T-cell (primary cell): ENCODE measurements at regions not wholly inside any gene's neighbourhood (a gene's known extent, or its start where the extent isn't known, plus 50 kb on each side); places are given as distances from the start of the nearest gene placed in this dataset.
"Not testable (repeated sequence)": the region's sequence is repeated elsewhere in the genome, so short reads cannot be mapped to it uniquely, and the experiment has no call there.

Source experiments
- ATAC-seq, 4 experiments: fragments of 200-7000 bp in 3 of 4; fragments of 150-1000 bp in 1 of 4; cut with Tn5 transposase; replicated peaks in 1 of 4; 1 replicate in 3 of 4; 2 replicates in 1 of 4; pipeline ENCODE4 v1.10.0; 2021; ENCODE audit warnings: moderate library complexity in 3 of 4, mild to moderate bottlenecking in 2 of 4, moderate number of reproducible peaks in 1 of 4
- CTCF ChIA-PET, 2 donors: fragments of 300-600 bp; sonication (Branson Sonifier 250); formaldehyde crosslinking; loops; one replicate each; lab custom pipeline; 2022; ENCODE audit warnings: antibody characterized with exemption in 2 of 2; lab: Charles Lee
- POLR2A ChIA-PET, 2 donors: fragments of 300-600 bp; sonication (Branson Sonifier 250); formaldehyde crosslinking; loops; one replicate each; lab custom pipeline; 2022; ENCODE audit warnings: antibody characterized with exemption in 2 of 2; lab: Charles Lee
- DNase-seq, 35 experiments: peaks; one replicate each; pipeline versions ENCODE4 v3.0.0 to v3.0.0-alpha.2; 2013 to 2023
- H3K27ac ChIP-seq: one replicate; pipeline ENCODE4 v1.5.1; 2013; ENCODE audit warnings: low read length
- H3K27me3 ChIP-seq, 2 experiments: replicated peaks in 1 of 2; 1 replicate in 1 of 2; 2 replicates in 1 of 2; pipeline versions ENCODE4 v1.6.1 to v1.7.0; 2013; ENCODE audit warnings: low read length in 1 of 2, mixed read lengths in 1 of 2; ENCODE audit not compliant: control insufficient read depth in 2 of 2, insufficient read depth in 2 of 2; ENCODE audit errors: extremely low read depth in 1 of 2
- H3K36me3 ChIP-seq, 2 donors: 1 replicate in 1 of 2; 2 replicates in 1 of 2; pipeline versions ENCODE4 v1.6.1 to v1.7.0; 2013; ENCODE audit warnings: low read length in 1 of 2; ENCODE audit not compliant: control insufficient read depth in 2 of 2, insufficient read depth in 1 of 2; ENCODE audit errors: extremely low read depth in 1 of 2
- H3K4me1 ChIP-seq, 2 experiments: 1 replicate in 1 of 2; 2 replicates in 1 of 2; pipeline versions ENCODE4 v1.6.1 to v1.7.0; 2013; ENCODE audit warnings: low read length in 2 of 2, mixed read lengths in 1 of 2; ENCODE audit not compliant: insufficient read depth in 2 of 2, control insufficient read depth in 1 of 2; ENCODE audit errors: extremely low read depth in 1 of 2
- H3K4me3 ChIP-seq, 2 donors: 1 replicate in 1 of 2; 2 replicates in 1 of 2; pipeline versions ENCODE4 v1.5.1 to v1.7.0; 2013; ENCODE audit warnings: mild to moderate bottlenecking in 2 of 2, low read length in 1 of 2, moderate library complexity in 1 of 2; ENCODE audit not compliant: control insufficient read depth in 1 of 2; ENCODE audit errors: extremely low read depth in 1 of 2
- H3K9me3 ChIP-seq: 2 replicates; pipeline ENCODE4 v1.7.0; 2013
- H3K27ac Mint-ChIP-seq, 2 donors: one replicate each; pipeline ENCODE4 v1.8.0; 2020 to 2021; ENCODE audit warnings: mild to moderate bottlenecking in 2 of 2, mixed read lengths in 2 of 2
- H3K27me3 Mint-ChIP-seq, 2 donors: one replicate each; pipeline ENCODE4 v1.8.0; 2021 to 2022; ENCODE audit warnings: mixed read lengths in 2 of 2
- H3K36me3 Mint-ChIP-seq: one replicate; pipeline ENCODE4 v1.8.0; 2021; ENCODE audit warnings: mixed read lengths
- H3K4me1 Mint-ChIP-seq, 3 donors: one replicate each; pipeline ENCODE4 v1.8.0; 2020 to 2022; ENCODE audit warnings: mixed read lengths in 3 of 3, mild to moderate bottlenecking in 1 of 3
- H3K4me3 Mint-ChIP-seq, 3 donors: one replicate each; pipeline ENCODE4 v1.8.0; 2020 to 2022; ENCODE audit warnings: mild to moderate bottlenecking in 3 of 3, mixed read lengths in 3 of 3, moderate library complexity in 3 of 3
- H3K9me3 Mint-ChIP-seq, 3 donors: one replicate each; pipeline ENCODE4 v1.8.0; 2020 to 2022; ENCODE audit warnings: mixed read lengths in 3 of 3
- WGBS: methylation state at CpG from one replicate; pipeline ENCODE4 v1.1.5; 2013; ENCODE audit warnings: missing lambda C conversion rate; ENCODE audit not compliant: insufficient coverage; 5-methylcytosine and 5-hydroxymethylcytosine counted together

DNA sequence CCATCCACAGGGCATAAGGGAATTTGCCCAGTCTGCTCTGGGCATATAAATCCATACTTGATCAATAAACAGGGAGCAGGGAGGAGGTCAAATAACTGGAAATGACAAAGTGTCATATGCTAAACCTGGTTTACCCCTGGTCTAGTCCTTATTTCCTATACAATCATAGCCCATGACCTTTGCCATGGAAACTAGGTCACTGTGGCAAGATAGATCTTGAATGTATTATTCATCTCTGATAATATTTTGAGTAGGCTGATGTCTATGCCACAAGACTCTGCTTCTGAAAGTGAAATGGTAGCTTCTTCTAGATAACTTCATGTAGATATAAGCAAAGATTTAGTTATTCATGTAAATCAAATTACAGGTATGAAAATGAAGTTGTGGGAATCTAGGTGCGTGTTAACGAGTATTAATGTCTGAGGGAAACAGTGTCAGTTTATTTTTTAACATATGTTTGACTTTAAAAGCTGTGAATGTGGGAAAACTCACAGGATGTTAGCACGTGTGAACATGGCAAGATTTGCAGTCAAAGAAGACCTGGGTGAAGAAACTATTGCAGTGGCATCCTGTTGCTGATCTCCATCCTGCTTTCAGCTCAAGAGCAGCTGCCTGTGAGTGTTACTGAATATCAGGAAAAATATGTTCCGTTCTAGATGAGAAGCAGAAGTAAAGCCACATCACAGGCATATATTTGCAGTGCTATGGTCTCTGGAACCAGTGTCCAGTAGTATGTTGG, 81.8 kb upstream of the NDP start:
- peaks cover 6 to 16% (median 7%) of the 10 kb centered on the region in 3 donors for H3K4me1 Mint-ChIP-seq
- H3K27ac Mint-ChIP-seq = no peak overlapping the region
- Histone ChIP-seq H3K27me3 (no peaks in the 10 kb centered on the region), H3K4me3 (no peak overlapping the region), H3K9me3 (no peaks in the 10 kb centered on the region), H3K27ac (no peak overlapping the region), H3K36me3 (no peaks in the 10 kb centered on the region), H3K4me1 (no peaks in the 10 kb centered on the region)
- POLR2A ChIA-PET = no interaction called here
- H3K36me3 Mint-ChIP-seq = no peaks in the 10 kb centered on the region
- peaks cover 0 to 37% of the 10 kb centered on the region in 2 donors for H3K27me3 Mint-ChIP-seq
- H3K4me3 Mint-ChIP-seq = no peak overlapping the region
- H3K9me3 Mint-ChIP-seq = no peaks in the 10 kb centered on the region
- ATAC-seq (no peak), DNase-seq (no peak)
- CTCF ChIA-PET = interaction anchor here in 1 of 2 donors (0.6 kb wide), 1 partner anchor 1015 kb away, joined by 3 read pairs; no protein-coding TSS in a partner anchor
- WGBS = no CpG with 5 or more reads among the region's 4 CpGs

DNA sequence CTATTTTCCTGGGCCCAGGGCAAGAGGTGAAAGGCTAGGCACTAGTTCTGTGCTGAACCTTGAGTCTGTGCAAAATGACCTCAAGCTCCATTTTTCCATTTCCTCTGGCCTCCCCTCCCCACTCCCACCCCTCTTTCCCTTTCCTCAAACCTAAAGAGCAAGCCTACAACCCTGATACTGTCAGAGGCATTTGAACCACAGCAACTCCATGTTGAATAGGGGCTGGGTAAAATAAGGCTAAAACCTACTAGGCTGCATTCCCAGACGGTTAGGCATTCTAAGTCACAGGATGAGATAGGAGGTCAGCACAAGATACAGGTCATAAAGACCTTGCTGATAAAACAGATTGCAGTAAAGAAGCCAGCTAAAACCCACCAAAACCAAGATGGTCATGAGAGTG, 71.9 kb upstream of the NDP start:
- H3K4me3 ChIP-seq, DNase-seq, ATAC-seq, CTCF ChIA-PET, H3K4me1 Mint-ChIP-seq, H3K4me1 ChIP-seq, H3K27ac Mint-ChIP-seq, H3K4me3 Mint-ChIP-seq, POLR2A ChIA-PET, H3K9me3 Mint-ChIP-seq, H3K36me3 Mint-ChIP-seq, H3K27ac ChIP-seq, H3K36me3 ChIP-seq, H3K9me3 ChIP-seq, H3K27me3 ChIP-seq: not testable (repeated sequence)
- no CpG with 5 or more reads among the region's 1 CpG for WGBS
- H3K27me3 Mint-ChIP-seq = peaks cover 0 to 14% of the 10 kb centered on the region in 2 donors

DNA sequence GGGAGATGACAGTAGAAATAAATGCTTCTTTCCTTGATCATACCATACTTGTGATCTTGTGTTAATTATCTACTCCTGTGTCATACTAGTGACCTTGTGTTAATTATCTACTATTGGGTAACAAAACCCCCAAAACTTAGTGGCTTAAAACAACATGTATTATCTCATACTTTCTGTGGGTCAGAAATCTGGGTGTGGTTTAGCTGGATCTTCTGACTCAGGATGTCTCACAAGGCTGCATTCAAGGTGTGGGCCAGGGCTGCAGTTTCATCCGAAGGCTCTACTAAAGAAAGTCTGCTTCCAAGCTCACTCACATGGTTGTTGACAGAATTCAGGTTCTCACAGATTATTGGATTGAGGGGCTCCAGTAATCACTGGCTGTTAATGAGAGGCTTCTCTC, 70.3 kb upstream of the NDP start:
- peaks cover 0 to 22% of the 10 kb centered on the region in 2 donors for H3K27me3 Mint-ChIP-seq
- no peak overlapping the region for H3K4me3 ChIP-seq
- H3K36me3 ChIP-seq = no peaks in the 10 kb centered on the region
- no peaks in the 10 kb centered on the region for H3K36me3 Mint-ChIP-seq
- ChIA-PET CTCF (no interaction called here), POLR2A (no interaction called here)
- no peaks in the 10 kb centered on the region for H3K9me3 ChIP-seq
- no peaks in the 10 kb centered on the region for H3K27me3 ChIP-seq
- H3K4me1 ChIP-seq = no peaks in the 10 kb centered on the region
- DNase-seq (no peak), ATAC-seq (no peak)
- WGBS = no CpG with 5 or more reads among the region's 1 CpG
- peaks cover 0 to 2% (median 0%) of the 10 kb centered on the region in 3 donors for H3K9me3 Mint-ChIP-seq
- no peak overlapping the region for H3K27ac ChIP-seq
- H3K27ac Mint-ChIP-seq = no peak overlapping the region
- H3K4me1 Mint-ChIP-seq = no peaks in the 10 kb centered on the region
- H3K4me3 Mint-ChIP-seq = no peak overlapping the region

DNA sequence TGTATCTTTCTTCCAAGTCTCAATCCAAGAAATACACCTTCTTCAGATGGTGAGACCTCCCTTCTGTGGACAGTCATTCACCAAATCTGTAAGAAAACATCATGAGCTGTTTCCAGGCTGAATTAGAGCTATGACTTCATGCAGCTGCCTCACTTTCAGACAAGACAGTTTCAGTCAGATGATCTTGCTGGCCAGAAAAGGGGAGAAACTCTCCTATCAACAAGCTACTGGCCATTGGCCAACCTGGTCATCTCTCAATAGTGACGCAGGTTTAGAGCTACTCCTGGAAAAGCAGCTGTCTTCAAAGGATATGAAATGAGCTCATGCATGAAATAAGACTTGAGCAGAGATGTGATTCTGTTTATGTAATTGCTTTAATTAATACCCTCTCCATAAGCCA, 69.6 kb upstream of the NDP start:
- CTCF ChIA-PET = interaction anchor here in 1 of 2 donors (0.6 kb wide), 2 partner anchors 14 to 832 kb away, joined by 3 to 6 read pairs; no protein-coding TSS in a partner anchor
- Histone ChIP-seq H3K4me1 (no peaks in the 10 kb centered on the region), H3K9me3 (no peaks in the 10 kb centered on the region), H3K27me3 (no peaks in the 10 kb centered on the region), H3K36me3 (no peaks in the 10 kb centered on the region), H3K4me3 (no peak overlapping the region), H3K27ac (no peak overlapping the region)
- POLR2A ChIA-PET = interaction anchor here in 1 of 2 donors (0.5 kb wide), 1 partner anchor 16 kb away, joined by 6 read pairs; no protein-coding TSS in a partner anchor
- DNase-seq = no peak
- Mint-ChIP-seq H3K27ac (no peak overlapping the region), H3K4me3 (no peak overlapping the region), H3K27me3 (peaks cover 0 to 19% of the 10 kb centered on the region in 2 donors), H3K4me1 (no peaks in the 10 kb centered on the region), H3K9me3 (peaks cover 0 to 2% (median 0%) of the 10 kb centered on the region in 3 donors), H3K36me3 (no peaks in the 10 kb centered on the region)
- no peak for ATAC-seq
- WGBS = no CpG with 5 or more reads among the region's 1 CpG

DNA sequence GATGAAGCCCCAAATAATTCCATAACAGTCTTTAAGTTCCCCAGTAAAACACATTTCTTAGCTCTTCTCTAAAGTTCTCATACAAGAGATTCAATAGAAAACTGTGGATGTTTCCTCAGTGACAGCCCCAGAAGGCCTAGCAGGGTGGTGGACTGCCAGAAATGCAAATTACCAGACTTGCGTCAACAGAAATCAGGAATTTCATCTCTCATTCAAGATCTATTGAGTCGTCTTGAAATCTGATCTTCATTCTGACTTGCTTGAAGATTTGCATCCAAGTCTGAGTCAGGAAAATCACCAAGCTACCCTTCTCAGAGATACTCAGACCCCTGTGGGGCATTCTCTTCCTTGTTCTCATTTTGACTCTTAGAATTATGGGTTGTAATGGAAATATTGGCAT, 68.9 kb upstream of the NDP start:
- DNase-seq = no peak
- Mint-ChIP-seq H3K4me3 (no peak overlapping the region), H3K9me3 (no peaks in the 10 kb centered on the region), H3K27ac (no peak overlapping the region), H3K36me3 (no peaks in the 10 kb centered on the region), H3K4me1 (no peaks in the 10 kb centered on the region), H3K27me3 (peaks cover 0 to 18% of the 10 kb centered on the region in 2 donors)
- CTCF ChIA-PET = interaction anchor here in 1 of 2 donors (0.6 kb wide), 1 partner anchor 833 kb away, joined by 3 read pairs; no protein-coding TSS in a partner anchor
- Histone ChIP-seq H3K36me3 (no peaks in the 10 kb centered on the region), H3K4me3 (no peak overlapping the region), H3K27me3 (no peaks in the 10 kb centered on the region), H3K9me3 (no peaks in the 10 kb centered on the region), H3K4me1 (no peaks in the 10 kb centered on the region), H3K27ac (no peak overlapping the region)
- no peak for ATAC-seq
- WGBS = no CpG with 5 or more reads among the region's 2 CpGs
- POLR2A ChIA-PET = no interaction called here

DNA sequence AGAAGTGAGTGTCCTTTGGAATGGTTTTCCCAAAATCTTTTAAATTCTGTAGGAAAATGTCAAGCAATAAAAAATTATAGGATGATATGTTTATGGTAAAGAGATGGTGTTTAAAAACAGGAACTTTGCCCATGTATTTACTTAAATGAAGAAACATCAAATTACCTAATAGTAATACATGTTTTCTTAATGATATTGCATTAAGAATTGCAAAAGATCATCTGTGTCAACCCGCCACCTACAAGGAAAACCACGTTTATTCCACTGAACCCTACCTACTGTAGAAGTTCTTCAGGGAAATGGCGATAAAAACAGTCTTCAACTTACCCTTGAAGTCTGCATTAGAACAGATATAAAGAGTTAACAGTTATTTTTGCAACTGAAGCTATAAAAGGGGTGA, 67.2 kb upstream of the NDP start:
- ChIA-PET POLR2A (no interaction called here), CTCF (interaction anchor here in 1 of 2 donors (0.5 kb wide), 1 partner anchor 1147 kb away, joined by 3 read pairs; no protein-coding TSS in a partner anchor)
- Mint-ChIP-seq H3K36me3 (no peaks in the 10 kb centered on the region), H3K4me3 (no peak overlapping the region), H3K27ac (no peak overlapping the region), H3K4me1 (no peaks in the 10 kb centered on the region), H3K27me3 (peaks cover 0 to 22% of the 10 kb centered on the region in 2 donors), H3K9me3 (no peaks in the 10 kb centered on the region)
- no CpG with 5 or more reads among the region's 3 CpGs for WGBS
- no peaks in the 10 kb centered on the region for H3K27me3 ChIP-seq
- H3K4me3 ChIP-seq = no peak overlapping the region
- no peak for ATAC-seq
- DNase-seq = no peak
- H3K27ac ChIP-seq = no peak overlapping the region
- no peaks in the 10 kb centered on the region for H3K4me1 ChIP-seq
- no peaks in the 10 kb centered on the region for H3K9me3 ChIP-seq
- H3K36me3 ChIP-seq = no peaks in the 10 kb centered on the region
